HCT116 (cell line): ENCODE measurements at regions not wholly inside any gene's neighbourhood (a gene's known extent, or its start where the extent isn't known, plus 50 kb on each side); places are given as distances from the start of the nearest gene placed in this dataset.

Experiments
- ATAC-seq: fragments of 200-7000 bp; cut with Tn5 transposase; 2 replicates; pipeline ENCODE4 v1.9.1; 2020; ENCODE audit warnings: mild to moderate bottlenecking, moderate library complexity
- BruUV-seq: library from RNA; stranded (reverse); fragments of 400-500 nt; replicated peaks from 2 replicates; lab custom pipeline; 2021; lab: Mats Ljungman, UMichigan
- CTCF ChIA-PET: fragments of 300-600 bp; sonication (Branson Sonifier 250); formaldehyde crosslinking; loops from one replicate; lab custom pipeline; 2021; ENCODE audit warnings: antibody characterized with exemption; lab: Charles Lee
- POLR2A ChIA-PET: fragments of 300-600, 350-600 bp; sonication (Branson Sonifier 250); formaldehyde crosslinking; loops from one replicate; lab custom pipeline; 2021; ENCODE audit warnings: antibody characterized with exemption; lab: Charles Lee
- RAD21 ChIA-PET, 2 experiments: fragments of 300-600 bp; sonication (Branson Sonifier 250); formaldehyde crosslinking; loops; one replicate each; lab custom pipeline; 2023; ENCODE audit warnings: low total read pairs in 2 of 2; ENCODE audit not compliant: uncharacterized antibody in 2 of 2, unreplicated experiment in 2 of 2, low non-redundant PET in 1 of 2; lab: Charles Lee
- DNase-seq: peaks from one replicate; pipeline ENCODE4 v3.0.0-alpha.2; 2010; ENCODE audit warnings: low read depth, low spot score
- H2AFZ ChIP-seq: fragments of 200-600 bp; shearing (Covaris generic), sonication (generic); 2 replicates; pipeline ENCODE4 v1.6.1; 2017; ENCODE audit warnings: low read depth, mixed run types, mixed read lengths, antibody characterized with exemption, low read length; ENCODE audit not compliant: poor library complexity, severe bottlenecking
- H3K27ac ChIP-seq: 2 replicates; pipeline ENCODE4 v1.5.1; 2012; ENCODE audit warnings: low read depth, low read length
- H3K27me3 ChIP-seq: fragments of 200-600 bp; sonication (generic); 2 replicates; pipeline ENCODE4 v1.6.1; 2016; ENCODE audit warnings: mixed run types, low read length, mixed read lengths; ENCODE audit not compliant: insufficient read depth
- H3K36me3 ChIP-seq, 2 experiments: fragments of 200-500 bp in 1 of 2; fragments of 200-600 bp in 1 of 2; sonication (Bioruptor generic) in 1 of 2; sonication (generic) in 1 of 2; 2 replicates each; pipeline versions ENCODE4 v1.5.1 to v1.6.1; 2014 to 2016; ENCODE audit warnings: low read length in 2 of 2, inconsistent platforms in 1 of 2, mixed read lengths in 1 of 2, mixed run types in 1 of 2; ENCODE audit not compliant: insufficient read depth in 2 of 2, control insufficient read depth in 1 of 2
- H3K4me1 ChIP-seq, 2 experiments: fragments of 200-600 bp in 1 of 2; sonication (generic) in 1 of 2; 2 replicates each; pipeline versions ENCODE4 v1.5.1 to v1.6.1; 2012 to 2017; ENCODE audit warnings: low read length in 2 of 2, inconsistent platforms in 1 of 2, mild to moderate bottlenecking in 1 of 2, mixed read lengths in 1 of 2, mixed run types in 1 of 2, moderate library complexity in 1 of 2; ENCODE audit not compliant: insufficient read depth in 2 of 2, control insufficient read depth in 1 of 2
- H3K4me2 ChIP-seq: fragments of 200-600 bp; sonication (generic); 2 replicates; pipeline ENCODE4 v1.6.1; 2017; ENCODE audit warnings: mixed run types, low read length, mixed read lengths
- H3K4me3 ChIP-seq, 2 experiments: fragments of 200-600 bp in 1 of 2; sonication (generic) in 1 of 2; replicated peaks in 1 of 2; 2 replicates each; pipeline ENCODE4 v1.5.1; 2011 to 2016; ENCODE audit warnings: low read length in 2 of 2, control low read depth in 1 of 2, low read depth in 1 of 2, mild to moderate bottlenecking in 1 of 2, mixed read lengths in 1 of 2, mixed run types in 1 of 2
- H3K79me2 ChIP-seq: fragments of 200-600 bp; sonication (generic); 2 replicates; pipeline ENCODE4 v1.6.1; 2017; ENCODE audit warnings: mild to moderate bottlenecking, mixed run types, low read length, moderate library complexity, mixed read lengths; ENCODE audit not compliant: insufficient read depth
- H3K9ac ChIP-seq: fragments of 200-600 bp; sonication (generic); 2 replicates; pipeline ENCODE4 v1.6.1; 2016; ENCODE audit warnings: low read length, mixed read lengths
- H3K9me2 ChIP-seq: fragments of 200-600 bp; sonication (generic), shearing (Covaris generic); 2 replicates; pipeline ENCODE4 v1.6.1; 2017; ENCODE audit warnings: mixed run types, mild to moderate bottlenecking, moderate library complexity; ENCODE audit not compliant: insufficient read depth
- H3K9me3 ChIP-seq, 2 experiments: fragments of 200-500 bp in 1 of 2; fragments of 200-600 bp in 1 of 2; sonication (Bioruptor generic) in 1 of 2; sonication (generic) in 1 of 2; 2 replicates each; pipeline ENCODE4 v1.6.1; 2014 to 2017; ENCODE audit warnings: low read length in 2 of 2, mixed read lengths in 2 of 2, inconsistent platforms in 1 of 2, low read depth in 1 of 2, mild to moderate bottlenecking in 1 of 2, mixed run types in 1 of 2, moderate library complexity in 1 of 2; ENCODE audit not compliant: control insufficient read depth in 1 of 2, insufficient read depth in 1 of 2
- H4K20me1 ChIP-seq: fragments of 200-600 bp; sonication (generic), shearing (Covaris generic); 2 replicates; pipeline ENCODE4 v1.6.1; 2017; ENCODE audit warnings: mixed run types, mild to moderate bottlenecking, moderate library complexity; ENCODE audit not compliant: insufficient read depth
- CBX3 ChIP-seq: IDR thresholded peaks from 2 replicates; pipeline ENCODE4 v1.6.1; 2012; ENCODE audit warnings: low read depth
- CEBPB ChIP-seq: IDR thresholded peaks from 2 replicates; pipeline ENCODE4 v1.6.1; 2012; ENCODE audit warnings: low read depth
- EGR1 ChIP-seq: IDR thresholded peaks from 2 replicates; pipeline ENCODE4 v1.6.1; 2012; ENCODE audit warnings: low read depth
- ELF1 ChIP-seq: IDR thresholded peaks from 2 replicates; pipeline ENCODE4 v1.6.1; 2012; ENCODE audit warnings: low read depth, borderline replicate concordance
- JUND ChIP-seq: IDR thresholded peaks from 2 replicates; pipeline ENCODE4 v1.6.1; 2012
- SIN3A ChIP-seq: IDR thresholded peaks from 2 replicates; pipeline ENCODE4 v1.6.1; 2012; ENCODE audit warnings: low read depth
- SP1 ChIP-seq: IDR thresholded peaks from 2 replicates; pipeline ENCODE4 v1.6.1; 2012; ENCODE audit warnings: low read depth
- SRF ChIP-seq: IDR thresholded peaks from 2 replicates; pipeline ENCODE4 v1.6.1; 2012; ENCODE audit warnings: low read depth
- TCF7L2 ChIP-seq: IDR thresholded peaks from 2 replicates; pipeline ENCODE4 v1.7.0; 2011; ENCODE audit warnings: borderline replicate concordance, inconsistent platforms; ENCODE audit not compliant: insufficient read depth, insufficient read length; ENCODE audit errors: extremely low read depth
- YY1 ChIP-seq: IDR thresholded peaks from 2 replicates; pipeline ENCODE4 v1.6.1; 2011; ENCODE audit warnings: low read length, low read depth, moderate library complexity, mild to moderate bottlenecking; ENCODE audit not compliant: insufficient replicate concordance; ENCODE audit errors: extremely low read depth
- ZFX ChIP-seq: fragments of 450-650 bp; IDR thresholded peaks from 2 replicates; pipeline ENCODE4 v1.6.1; 2017
- ZNF274 ChIP-seq: fragments of 200-500 bp; sonication (Bioruptor generic); IDR thresholded peaks from 2 replicates; pipeline ENCODE4 v1.6.1; 2014; ENCODE audit warnings: mild to moderate bottlenecking, low read depth, low read length, inconsistent platforms
- intact Hi-C: fragments of 100-400 bp; cut with micrococcal nuclease; formaldehyde crosslinking; loops from 2 replicates; pipeline ENCODE4 v1.10.0; 2022
- TF ChIP-seq, protein P1 (sequence below), 3 experiments: fragments of 200-600 bp in 1 of 3; sonication (generic) in 1 of 3; IDR thresholded peaks in 2 of 3; conservative IDR thresholded peaks in 1 of 3; 2 replicates each; pipeline ENCODE4 v1.5.1; 2012 to 2017; ENCODE audit warnings: low read depth in 2 of 3, low read length in 2 of 3, antibody characterized with exemption in 1 of 3, borderline replicate concordance in 1 of 3, control low read depth in 1 of 3, mild to moderate bottlenecking in 1 of 3, mixed read lengths in 1 of 3, mixed run types in 1 of 3, moderate library complexity in 1 of 3; ENCODE audit not compliant: insufficient read depth in 1 of 3
- TF ChIP-seq, protein P2 (sequence below): IDR thresholded peaks from 2 replicates; pipeline ENCODE4 v1.6.1; 2012
- TF ChIP-seq, protein P3 (sequence below): IDR thresholded peaks from 2 replicates; pipeline ENCODE4 v1.6.1; 2012; ENCODE audit warnings: low read depth
- TF ChIP-seq, protein P4 (sequence below): IDR thresholded peaks from 2 replicates; pipeline ENCODE4 v1.6.1; 2012

DNA sequence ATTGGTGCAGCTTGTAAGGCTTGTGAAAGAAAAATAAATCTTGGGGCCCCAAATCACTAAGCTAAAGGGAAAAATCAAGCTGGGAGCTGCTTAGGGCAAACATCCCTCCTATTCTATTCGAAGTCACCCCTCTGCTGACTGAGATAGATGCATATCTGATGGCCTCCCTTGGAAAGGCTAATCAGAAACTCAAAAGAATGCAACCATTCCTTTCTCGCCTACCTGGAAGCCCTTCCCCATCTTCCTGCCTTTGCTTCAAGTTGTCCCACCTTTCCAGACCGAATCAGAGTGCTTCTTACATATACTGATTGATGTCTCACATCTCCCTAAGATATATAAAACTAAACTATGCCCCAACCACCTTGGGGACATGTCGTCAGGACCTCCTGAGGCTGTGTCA lies 240.3 kb downstream of the SKIDA1 start (continued):
- TF ChIP-seq, protein P1, sequence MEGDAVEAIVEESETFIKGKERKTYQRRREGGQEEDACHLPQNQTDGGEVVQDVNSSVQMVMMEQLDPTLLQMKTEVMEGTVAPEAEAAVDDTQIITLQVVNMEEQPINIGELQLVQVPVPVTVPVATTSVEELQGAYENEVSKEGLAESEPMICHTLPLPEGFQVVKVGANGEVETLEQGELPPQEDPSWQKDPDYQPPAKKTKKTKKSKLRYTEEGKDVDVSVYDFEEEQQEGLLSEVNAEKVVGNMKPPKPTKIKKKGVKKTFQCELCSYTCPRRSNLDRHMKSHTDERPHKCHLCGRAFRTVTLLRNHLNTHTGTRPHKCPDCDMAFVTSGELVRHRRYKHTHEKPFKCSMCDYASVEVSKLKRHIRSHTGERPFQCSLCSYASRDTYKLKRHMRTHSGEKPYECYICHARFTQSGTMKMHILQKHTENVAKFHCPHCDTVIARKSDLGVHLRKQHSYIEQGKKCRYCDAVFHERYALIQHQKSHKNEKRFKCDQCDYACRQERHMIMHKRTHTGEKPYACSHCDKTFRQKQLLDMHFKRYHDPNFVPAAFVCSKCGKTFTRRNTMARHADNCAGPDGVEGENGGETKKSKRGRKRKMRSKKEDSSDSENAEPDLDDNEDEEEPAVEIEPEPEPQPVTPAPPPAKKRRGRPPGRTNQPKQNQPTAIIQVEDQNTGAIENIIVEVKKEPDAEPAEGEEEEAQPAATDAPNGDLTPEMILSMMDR (IDR thresholded peaks at IDR 0.05 in 2 of 3, conservative IDR thresholded peaks at IDR 0.05 in 1 of 3; ENCODE audit: borderline replicate concordance in 1 of 3, insufficient read depth in 1 of 3, low read depth in 2 of 3, low read length in 2 of 3) = no peak
- TF ChIP-seq, protein P2, sequence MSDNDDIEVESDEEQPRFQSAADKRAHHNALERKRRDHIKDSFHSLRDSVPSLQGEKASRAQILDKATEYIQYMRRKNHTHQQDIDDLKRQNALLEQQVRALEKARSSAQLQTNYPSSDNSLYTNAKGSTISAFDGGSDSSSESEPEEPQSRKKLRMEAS = no peak
- TF ChIP-seq TCF7L2 (no peak), SIN3A (no peak), ZFX (no peak)

DNA sequence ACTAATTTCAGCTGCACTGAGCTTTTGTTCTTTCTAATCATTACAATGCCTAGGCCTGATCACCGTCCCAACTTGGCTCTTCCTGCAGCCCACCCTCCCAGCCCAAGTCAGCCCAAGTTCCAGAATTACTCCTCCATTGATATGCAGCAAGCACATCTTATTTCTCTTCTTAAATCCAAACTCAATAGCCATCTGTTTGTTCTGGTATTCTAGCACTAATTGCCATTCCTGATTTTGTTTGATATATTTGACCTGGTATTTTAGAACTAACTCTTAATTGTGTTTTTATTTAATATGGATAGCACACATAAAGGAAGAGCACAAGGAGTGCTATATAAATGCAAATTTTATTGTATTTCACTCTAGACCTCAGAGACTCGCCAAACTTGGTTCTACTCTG lies 241.2 kb downstream of the SKIDA1 start:
- no peaks in the 10 kb centered on the region for H3K9me2 ChIP-seq
- intact Hi-C loops = no loop called here
- no peaks in the 10 kb centered on the region for H3K36me3 ChIP-seq
- H3K27me3 ChIP-seq = no peaks in the 10 kb centered on the region
- RAD21 ChIA-PET = no interaction called here
- no peak overlapping the region for H3K27ac ChIP-seq
- no peak overlapping the region for H2AFZ ChIP-seq
- H3K9me3 ChIP-seq = no peaks in the 10 kb centered on the region
- ATAC-seq (no peak), DNase-seq (no peak)
- H3K4me3 ChIP-seq = no peak overlapping the region
- CTCF ChIA-PET = no interaction called here
- no peak overlapping the region for H3K9ac ChIP-seq
- POLR2A ChIA-PET = no interaction called here
- H3K79me2 ChIP-seq = no peaks in the 10 kb centered on the region
- no TSS peak for BruUV-seq
- TF ChIP-seq CEBPB (no peak), SIN3A (no peak), EGR1 (no peak), JUND (no peak), CBX3 (no peak), ZNF274 (no peak), SP1 (no peak), TCF7L2 (no peak), SRF (no peak), YY1 (no peak), ELF1 (no peak)
- TF ChIP-seq, protein P1 (IDR thresholded peaks at IDR 0.05 in 2 of 3, conservative IDR thresholded peaks at IDR 0.05 in 1 of 3; ENCODE audit: borderline replicate concordance in 1 of 3, insufficient read depth in 1 of 3, low read depth in 2 of 3, low read length in 2 of 3) = no peak
- TF ChIP-seq, protein P3, sequence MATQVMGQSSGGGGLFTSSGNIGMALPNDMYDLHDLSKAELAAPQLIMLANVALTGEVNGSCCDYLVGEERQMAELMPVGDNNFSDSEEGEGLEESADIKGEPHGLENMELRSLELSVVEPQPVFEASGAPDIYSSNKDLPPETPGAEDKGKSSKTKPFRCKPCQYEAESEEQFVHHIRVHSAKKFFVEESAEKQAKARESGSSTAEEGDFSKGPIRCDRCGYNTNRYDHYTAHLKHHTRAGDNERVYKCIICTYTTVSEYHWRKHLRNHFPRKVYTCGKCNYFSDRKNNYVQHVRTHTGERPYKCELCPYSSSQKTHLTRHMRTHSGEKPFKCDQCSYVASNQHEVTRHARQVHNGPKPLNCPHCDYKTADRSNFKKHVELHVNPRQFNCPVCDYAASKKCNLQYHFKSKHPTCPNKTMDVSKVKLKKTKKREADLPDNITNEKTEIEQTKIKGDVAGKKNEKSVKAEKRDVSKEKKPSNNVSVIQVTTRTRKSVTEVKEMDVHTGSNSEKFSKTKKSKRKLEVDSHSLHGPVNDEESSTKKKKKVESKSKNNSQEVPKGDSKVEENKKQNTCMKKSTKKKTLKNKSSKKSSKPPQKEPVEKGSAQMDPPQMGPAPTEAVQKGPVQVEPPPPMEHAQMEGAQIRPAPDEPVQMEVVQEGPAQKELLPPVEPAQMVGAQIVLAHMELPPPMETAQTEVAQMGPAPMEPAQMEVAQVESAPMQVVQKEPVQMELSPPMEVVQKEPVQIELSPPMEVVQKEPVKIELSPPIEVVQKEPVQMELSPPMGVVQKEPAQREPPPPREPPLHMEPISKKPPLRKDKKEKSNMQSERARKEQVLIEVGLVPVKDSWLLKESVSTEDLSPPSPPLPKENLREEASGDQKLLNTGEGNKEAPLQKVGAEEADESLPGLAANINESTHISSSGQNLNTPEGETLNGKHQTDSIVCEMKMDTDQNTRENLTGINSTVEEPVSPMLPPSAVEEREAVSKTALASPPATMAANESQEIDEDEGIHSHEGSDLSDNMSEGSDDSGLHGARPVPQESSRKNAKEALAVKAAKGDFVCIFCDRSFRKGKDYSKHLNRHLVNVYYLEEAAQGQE = no peak
- TF ChIP-seq, protein P2 = no peak
- TF ChIP-seq, protein P4, sequence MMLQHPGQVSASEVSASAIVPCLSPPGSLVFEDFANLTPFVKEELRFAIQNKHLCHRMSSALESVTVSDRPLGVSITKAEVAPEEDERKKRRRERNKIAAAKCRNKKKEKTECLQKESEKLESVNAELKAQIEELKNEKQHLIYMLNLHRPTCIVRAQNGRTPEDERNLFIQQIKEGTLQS = no peak
- peaks cover 13 to 37% of the 10 kb centered on the region in 2 experiments for H3K4me1 ChIP-seq
- H3K4me2 ChIP-seq = no peak overlapping the region
- no peaks in the 10 kb centered on the region for H4K20me1 ChIP-seq
